Superior temporal gyrus (tissue), 1 donor: ENCODE measurements at regions not wholly inside any gene's neighbourhood (a gene's known extent, or its start where the extent isn't known, plus 50 kb on each side); places are given as distances from the start of the nearest gene placed in this dataset.

ENCODE experiments used
- DNase-seq: peaks from one replicate; pipeline ENCODE4 v3.0.0-alpha.2; 2016; ENCODE audit errors: extremely low spot score

- no peak for DNase-seq
Measured at GRCh38 chr2:146239392-146240135, 1605.3 kb upstream of the ACVR2A start.

GRCh38 chr2:146238254-146238966 is 1606.4 kb upstream of the ACVR2A start:
- no peak for DNase-seq

- no peak for DNase-seq
Measured at GRCh38 chr2:146235158-146235557, 1609.7 kb upstream of the ACVR2A start.

GRCh38 chr2:146229508-146230155 is 1615.2 kb upstream of the ACVR2A start:
- no peak for DNase-seq

- DNase-seq: no peak
Measured at GRCh38 chr2:146228466-146229058, 1616.3 kb upstream of the ACVR2A start.

GRCh38 chr2:146228020-146228393 is 1616.8 kb upstream of the ACVR2A start:
- DNase-seq: no peak

GRCh38 chr2:146227152-146228019 is 1617.4 kb upstream of the ACVR2A start:
- no peak for DNase-seq

GRCh38 chr2:146226077-146226476 is 1618.8 kb upstream of the ACVR2A start:
- DNase-seq: no peak

- no peak for DNase-seq
Measured at GRCh38 chr2:146221826-146222225, 1623.0 kb upstream of the ACVR2A start.

- DNase-seq: no peak
Measured at GRCh38 chr2:146220957-146221356, 1623.9 kb upstream of the ACVR2A start.

GRCh38 chr2:146214394-146214929 is 1630.4 kb upstream of the ACVR2A start:
- DNase-seq: no peak

GRCh38 chr2:146213674-146214073 is 1631.2 kb upstream of the ACVR2A start:
- DNase-seq: no peak

- DNase-seq: no peak
Measured at GRCh38 chr2:146212602-146213001, 1632.2 kb upstream of the ACVR2A start.

- DNase-seq: no peak
Measured at GRCh38 chr2:146209842-146210275, 1635.0 kb upstream of the ACVR2A start.

- DNase-seq: no peak
Measured at GRCh38 chr2:146207901-146208300, 1636.9 kb upstream of the ACVR2A start.

- DNase-seq: no peak
Measured at GRCh38 chr2:146207417-146207816, 1637.4 kb upstream of the ACVR2A start.

- DNase-seq: no peak
Measured at GRCh38 chr2:146203064-146203624, 1641.7 kb upstream of the ACVR2A start.

- DNase-seq: no peak
Measured at GRCh38 chr2:146193619-146194018, 1651.2 kb upstream of the ACVR2A start.

GRCh38 chr2:146189541-146189940 is 1655.3 kb upstream of the ACVR2A start:
- no peak for DNase-seq

- no peak for DNase-seq
Measured at GRCh38 chr2:146173934-146174333, 1654.0 kb upstream of the ZEB2 start.
